GM18517 (cell line): ENCODE measurements at regions not wholly inside any gene's neighbourhood (a gene's known extent, or its start where the extent isn't known, plus 50 kb on each side); places are given as distances from the start of the nearest gene placed in this dataset.

Experiments used
- ATAC-seq: cut with Tn5 transposase; IDR thresholded peaks from one replicate; pipeline ENCODE4 v1.9.1; 2021; ENCODE audit warnings: mild to moderate bottlenecking, moderate library complexity; ENCODE audit not compliant: unreplicated experiment

- ATAC-seq, result no peak
These were observed 77.9 kb upstream of the HSD17B12 start for GRCh38 chr11:43602670-43603069.

GRCh38 chr11:43614214-43614613, 66.3 kb upstream of the HSD17B12 start:
- no peak for ATAC-seq

GRCh38 chr11:43619863-43620505, 60.6 kb upstream of the HSD17B12 start:
- no peak for ATAC-seq

- ATAC-seq, result no peak
These were observed 53.7 kb upstream of the HSD17B12 start for GRCh38 chr11:43626798-43627197.
